Stimulated activated CD8-positive, alpha-beta memory T cell treated with anti-CD3 and anti-CD28 coated beads, Interleukin-7, amount 100 ng/mL, for 4 hours (primary cell): ENCODE measurements at regions not wholly inside any gene's neighbourhood (a gene's known extent, or its start where the extent isn't known, plus 50 kb on each side); places are given as distances from the start of the nearest gene placed in this dataset.
"Not testable (repeated sequence)": the region's sequence is repeated elsewhere in the genome, so short reads cannot be mapped to it uniquely, and the experiment has no call there.

ENCODE experiments used
- DNase-seq, 2 donors: peaks; one replicate each; pipeline ENCODE4 v3.0.0-alpha.2; 2020; ENCODE audit warnings: low read depth in 2 of 2

DNA sequence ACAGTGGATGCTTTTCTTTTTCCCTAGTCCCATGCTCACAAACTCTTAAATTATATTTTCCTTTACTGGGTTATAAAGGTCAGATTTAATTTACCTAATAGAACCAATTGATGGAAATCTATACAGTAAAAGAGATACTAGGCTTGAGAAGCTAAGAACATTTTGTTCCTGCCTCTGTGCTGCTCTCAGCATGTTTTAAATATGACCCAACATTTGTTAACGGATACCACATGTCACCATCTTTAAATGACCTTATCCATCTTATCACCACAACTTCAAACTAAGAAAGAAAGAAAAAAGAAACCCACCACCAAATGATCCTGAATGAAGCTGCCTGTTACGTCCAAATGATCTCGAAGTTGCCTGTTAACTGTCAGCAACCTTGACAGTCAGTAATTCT is 334.7 kb upstream of the ZNF608 start:
- DNase-seq: no peak

DNA sequence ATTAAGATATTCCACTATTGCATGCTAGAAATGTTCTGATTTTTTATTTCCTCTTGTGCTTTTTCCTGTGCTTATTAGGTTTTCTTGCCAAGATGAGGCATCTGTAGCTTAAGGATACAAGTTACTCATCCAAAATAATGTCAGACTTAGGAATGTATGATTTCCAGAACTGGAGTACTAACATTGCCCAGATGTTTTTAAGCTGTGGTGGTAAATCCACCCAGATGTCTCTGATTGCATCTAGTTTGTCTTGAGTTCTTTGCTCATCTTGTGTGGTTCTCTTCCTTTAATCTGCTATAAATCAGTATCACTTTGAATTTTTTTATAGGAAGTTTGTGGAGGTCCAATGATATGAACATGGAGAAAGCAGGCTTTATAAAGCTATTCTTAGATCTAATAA is 337.5 kb upstream of the ZNF608 start:
- DNase-seq: no peak

DNA sequence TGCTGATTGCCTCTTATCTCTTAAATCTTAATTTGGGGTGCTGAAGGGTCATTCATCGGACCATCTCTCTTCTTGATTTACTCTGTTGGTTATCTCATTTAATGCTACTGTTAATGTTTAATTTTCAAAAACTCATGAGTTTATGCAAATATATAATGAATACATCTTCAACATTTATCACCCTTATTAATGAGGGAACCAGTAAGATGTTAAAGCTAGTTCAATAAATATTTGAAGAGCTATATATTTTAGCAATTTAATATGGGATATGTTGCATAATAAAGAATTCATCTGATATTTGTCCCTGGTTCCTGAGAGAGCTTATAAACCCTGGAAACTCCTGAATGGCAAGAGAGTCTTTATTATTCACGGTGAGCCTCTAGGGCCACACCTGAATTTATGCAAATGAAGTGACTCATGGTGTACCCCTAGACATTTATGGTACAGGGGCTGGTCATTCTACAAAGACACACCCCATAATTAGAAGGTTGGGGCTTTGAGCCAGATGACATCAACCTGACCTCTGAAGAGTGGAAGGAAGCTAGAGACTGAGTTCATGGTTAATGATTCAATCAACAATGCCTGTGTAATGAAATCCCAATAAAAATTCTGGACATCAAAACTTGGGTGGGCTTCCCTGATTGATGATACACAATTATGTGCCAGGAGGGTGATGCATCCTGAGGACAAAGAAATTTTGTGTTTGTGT is 339.5 kb upstream of the ZNF608 start:
- DNase-seq: no peak

GRCh38 chr5:125088522-125089105 is 342.2 kb upstream of the ZNF608 start:
- no peak for DNase-seq

DNA sequence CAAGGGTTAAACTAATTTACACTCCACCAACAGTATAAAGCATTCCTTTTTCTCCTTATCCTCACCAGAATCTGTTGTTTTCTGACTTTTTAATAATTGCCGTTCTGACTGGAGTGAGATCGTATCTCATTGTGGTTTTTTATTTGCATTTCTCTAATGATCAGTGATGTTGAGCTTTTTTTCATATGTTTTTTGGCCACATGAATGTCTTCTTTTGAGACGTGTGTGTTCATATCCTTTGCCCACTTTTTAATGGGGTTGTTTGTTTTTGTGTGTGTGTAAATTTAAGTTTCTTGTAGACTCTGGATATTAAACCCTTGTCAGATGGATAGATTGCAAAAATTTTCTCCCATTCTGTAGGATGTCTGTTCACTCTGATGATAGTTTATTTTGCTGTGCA is 345.7 kb upstream of the ZNF608 start:
- not testable (repeated sequence) for DNase-seq

GRCh38 chr5:125093776-125094175 is 347.3 kb upstream of the ZNF608 start:
- no peak for DNase-seq

DNA sequence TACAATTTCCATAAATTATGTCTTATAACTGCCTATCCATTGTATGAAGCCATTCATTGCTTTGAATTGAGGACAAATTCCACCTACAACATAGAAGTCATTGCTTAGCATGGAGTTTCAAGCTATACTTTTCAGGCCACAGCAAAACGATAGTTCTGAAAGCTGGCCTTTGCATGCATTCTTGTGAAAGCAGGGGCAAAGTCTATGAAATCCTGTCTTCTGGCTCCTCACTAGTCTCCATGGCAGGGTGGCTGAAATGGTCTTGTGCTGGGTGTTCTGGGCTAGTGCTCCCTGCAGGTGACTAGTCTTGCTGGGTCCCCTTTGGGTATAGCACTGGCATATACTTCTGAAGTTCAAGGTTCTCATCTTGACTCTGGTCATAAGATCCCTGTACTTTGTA is 353.9 kb upstream of the ZNF608 start:
- no peak for DNase-seq

GRCh38 chr5:125100951-125101350 is 354.5 kb upstream of the ZNF608 start:
- no peak for DNase-seq

DNA sequence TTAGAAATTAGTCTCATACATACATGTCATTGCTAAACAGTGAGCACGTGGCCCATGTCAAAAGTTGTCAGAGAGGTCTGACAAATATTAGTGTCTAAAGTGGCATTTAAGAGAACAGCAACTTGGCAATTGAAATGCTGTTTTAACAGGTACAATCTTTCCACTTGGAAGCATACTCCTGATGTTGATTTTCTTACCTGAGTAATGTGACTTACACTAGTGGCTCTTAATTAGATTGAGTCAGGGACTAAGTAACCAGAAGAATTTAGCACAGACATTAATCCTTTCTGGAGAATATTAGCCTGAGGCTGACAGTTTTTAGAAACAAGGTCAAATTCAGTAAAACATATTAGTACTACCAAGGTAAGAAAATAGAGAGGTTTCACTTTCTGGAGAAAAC is 357.0 kb upstream of the ZNF608 start:
- no peak for DNase-seq

DNA sequence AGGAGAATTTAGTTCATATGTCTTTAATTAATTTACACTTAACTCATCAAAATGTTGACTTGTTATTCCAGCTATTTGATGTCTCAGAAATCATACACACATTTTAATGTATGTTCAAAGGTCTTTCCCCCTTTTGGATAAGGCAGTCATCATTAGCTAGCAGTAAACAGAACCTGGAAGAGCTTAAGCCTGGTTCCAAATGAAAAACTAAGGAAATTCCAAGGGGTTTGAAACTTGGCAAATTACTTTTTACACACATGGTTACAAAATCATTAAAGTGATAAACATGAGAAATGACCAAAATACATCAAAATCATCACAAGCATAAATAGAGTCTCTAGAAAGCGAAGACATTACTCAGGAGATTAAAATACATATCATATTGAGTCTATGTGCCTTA is 359.8 kb upstream of the ZNF608 start:
- DNase-seq: no peak

- DNase-seq: no peak
Observed at GRCh38 chr5:125106881-125107280, 360.4 kb upstream of the ZNF608 start.

DNA sequence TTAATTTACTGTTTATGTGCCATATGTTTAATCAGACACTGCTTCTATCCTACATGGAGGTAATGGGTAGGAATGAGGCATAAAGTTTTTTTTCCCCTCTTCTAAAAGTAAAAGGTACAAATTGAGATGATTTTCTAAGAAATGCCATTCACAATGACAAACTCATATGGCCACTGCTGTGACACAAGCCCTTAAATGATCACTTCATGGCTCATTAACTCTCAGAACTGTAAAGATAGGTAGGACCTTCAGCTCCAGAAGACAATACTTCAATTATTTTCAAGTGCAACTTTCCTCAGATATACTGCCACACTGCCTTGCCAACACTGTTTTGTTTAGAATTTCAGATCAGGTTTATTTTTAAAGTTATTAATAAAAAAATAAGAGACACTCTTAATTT is 362.9 kb upstream of the ZNF608 start:
- DNase-seq: no peak

- no peak for DNase-seq
Observed at GRCh38 chr5:125109816-125110215, 363.4 kb upstream of the ZNF608 start.

DNA sequence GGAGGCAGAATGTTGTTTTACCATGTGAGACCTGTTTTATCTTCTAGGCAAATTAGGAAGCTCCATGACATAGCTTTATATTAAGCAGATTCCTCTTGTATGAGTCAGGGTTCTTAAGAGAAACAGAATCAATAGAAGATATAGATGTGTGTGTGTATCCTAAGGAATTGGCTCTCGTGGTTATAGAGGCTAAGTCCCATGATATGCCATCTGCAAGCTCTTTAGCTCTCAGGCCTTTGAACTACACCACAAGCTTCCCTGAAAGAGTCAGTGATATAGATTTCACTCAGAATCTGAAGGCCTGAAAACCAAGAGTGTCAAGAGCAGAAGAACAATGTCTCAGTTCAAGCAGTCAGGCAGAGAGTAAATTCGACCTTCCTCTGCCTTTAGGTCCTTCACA is 365.8 kb upstream of the ZNF608 start:
- DNase-seq: no peak

DNA sequence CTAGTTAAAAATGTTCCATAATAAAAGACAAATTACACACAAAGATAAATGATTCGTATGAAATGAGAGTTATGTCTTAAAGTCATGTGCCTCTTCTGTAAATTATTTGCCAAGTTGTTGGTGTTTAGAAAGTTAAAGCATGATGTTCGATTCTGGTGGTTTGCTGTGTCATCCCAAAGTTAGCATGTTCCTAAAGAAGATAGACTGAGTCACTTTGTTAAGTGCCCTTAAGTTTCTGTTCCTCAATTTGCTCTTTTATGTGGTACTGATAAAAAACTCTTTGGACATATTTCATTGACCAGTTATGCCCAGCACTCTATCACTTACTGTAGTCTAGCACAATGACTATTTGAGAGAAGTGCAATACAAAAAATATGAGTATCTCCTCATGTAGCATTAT is 366.9 kb upstream of the ZNF608 start:
- DNase-seq: no peak

GRCh38 chr5:125115195-125115525 is 368.7 kb upstream of the ZNF608 start:
- DNase-seq: no peak

- no peak for DNase-seq
Observed at GRCh38 chr5:125117566-125117965, 371.1 kb upstream of the ZNF608 start.

- no peak for DNase-seq
Observed at GRCh38 chr5:125120012-125120411, 373.6 kb upstream of the ZNF608 start.

DNA sequence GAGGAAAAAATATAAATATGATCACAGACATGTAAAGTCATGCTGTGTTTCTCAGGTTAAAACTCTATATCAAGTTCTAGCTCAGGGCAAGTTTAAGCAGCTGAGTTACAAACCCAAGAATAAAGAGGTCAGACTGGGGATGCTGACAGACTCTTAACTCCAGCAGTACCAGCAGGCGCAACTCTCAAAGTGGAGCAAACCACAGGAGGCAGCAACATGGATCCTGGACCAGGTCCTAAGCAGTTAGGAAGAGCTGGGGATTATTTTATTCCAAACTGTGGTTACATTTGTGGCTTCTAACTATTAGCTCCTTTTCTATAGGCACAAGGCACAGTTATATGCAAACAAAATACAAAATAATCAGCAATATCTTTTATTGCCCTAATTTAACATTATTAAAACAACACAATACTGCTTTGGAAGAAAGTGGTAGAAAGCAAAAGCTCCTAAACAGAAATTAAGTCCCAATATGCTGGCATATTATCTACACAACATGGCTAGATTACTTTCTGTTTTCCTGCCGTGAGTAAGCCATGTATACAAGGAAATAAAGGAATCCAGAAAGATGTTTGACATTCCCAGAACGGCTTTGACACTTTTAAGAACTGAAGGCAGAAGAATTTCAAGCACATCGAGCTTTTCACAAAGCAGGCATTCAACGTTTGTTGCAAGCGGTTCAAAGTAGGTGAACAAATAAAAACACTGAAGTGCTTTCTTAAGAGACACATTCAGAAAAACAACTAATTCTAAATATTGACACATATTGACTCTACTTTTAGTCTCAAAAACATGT is 378.8 kb upstream of the ZNF608 start:
- no peak for DNase-seq

- DNase-seq: no peak
Observed at GRCh38 chr5:125126050-125126449, 379.6 kb upstream of the ZNF608 start.

DNA sequence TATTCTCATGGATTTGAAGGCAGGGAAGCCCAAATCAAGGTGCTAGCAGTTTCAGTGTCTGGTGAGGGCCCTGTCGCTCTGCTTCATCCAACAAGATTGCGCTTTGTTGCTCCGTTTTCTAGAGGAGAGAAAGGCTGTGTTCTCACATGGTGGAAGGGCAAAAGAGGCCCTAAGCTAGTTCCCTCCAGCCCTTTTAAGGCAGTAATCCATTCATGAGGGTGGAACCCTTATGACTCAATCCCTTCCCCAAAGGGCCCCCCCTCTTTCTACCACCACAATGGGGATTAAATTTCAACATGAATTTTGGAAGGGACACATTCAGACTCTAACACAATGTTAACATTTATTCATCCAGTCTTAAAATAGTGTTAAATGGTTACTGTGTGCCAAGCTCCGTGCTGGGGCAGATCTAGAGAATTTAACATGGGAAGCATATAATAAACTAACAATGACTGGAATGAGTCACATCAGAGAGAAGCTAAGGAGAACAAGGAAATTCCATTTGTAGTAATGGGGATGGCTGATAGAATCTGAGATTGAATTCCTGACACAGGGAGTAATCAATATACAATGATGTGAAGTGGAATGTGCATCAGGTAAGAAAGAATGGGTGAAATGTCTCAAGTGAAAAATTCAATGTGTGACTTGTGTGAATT is 382.8 kb upstream of the ZNF608 start:
- DNase-seq: no peak

- no peak for DNase-seq
Observed at GRCh38 chr5:125130591-125130990, 384.2 kb upstream of the ZNF608 start.
